Activated CD8-positive, alpha-beta T cell treated with anti-CD3 and anti-CD28 coated beads for 36 hours (primary cell): ENCODE measurements at regions not wholly inside any gene's neighbourhood (a gene's known extent, or its start where the extent isn't known, plus 50 kb on each side); places are given as distances from the start of the nearest gene placed in this dataset.

Source experiments
- ATAC-seq: fragments of 200-7000 bp; cut with Tn5 transposase; one replicate; pipeline ENCODE4 v1.10.0; 2021; ENCODE audit warnings: mild to moderate bottlenecking, moderate library complexity
- CTCF ChIA-PET: fragments of 350-600 bp; sonication (Branson Sonifier 250); formaldehyde crosslinking; loops from one replicate; lab custom pipeline; 2021; ENCODE audit warnings: antibody characterized with exemption; lab: Charles Lee
- POLR2A ChIA-PET: fragments of 350-600 bp; sonication (Branson Sonifier 250); formaldehyde crosslinking; loops from one replicate; lab custom pipeline; 2021; ENCODE audit warnings: antibody characterized with exemption; lab: Charles Lee
- DNase-seq: peaks from one replicate; pipeline ENCODE4 v3.0.0-alpha.2; 2020
- H3K27ac Mint-ChIP-seq: one replicate; pipeline ENCODE4 v1.8.0; 2021; ENCODE audit warnings: mild to moderate bottlenecking, mixed read lengths
- H3K27me3 Mint-ChIP-seq: one replicate; pipeline ENCODE4 v1.8.0; 2021; ENCODE audit warnings: mixed read lengths
- H3K36me3 Mint-ChIP-seq: one replicate; pipeline ENCODE4 v1.8.0; 2021; ENCODE audit warnings: low read depth, mixed read lengths
- H3K4me1 Mint-ChIP-seq: one replicate; pipeline ENCODE4 v1.8.0; 2021; ENCODE audit warnings: low read depth, mixed read lengths
- H3K4me3 Mint-ChIP-seq: one replicate; pipeline ENCODE4 v1.8.0; 2021; ENCODE audit warnings: mild to moderate bottlenecking, moderate library complexity, mixed read lengths
- H3K9me3 Mint-ChIP-seq: one replicate; pipeline ENCODE4 v1.8.0; 2021; ENCODE audit warnings: mixed read lengths
- intact Hi-C: fragments of 100-400 bp; cut with micrococcal nuclease; formaldehyde crosslinking; loops from one replicate; pipeline ENCODE4 v1.10.0; 2022
- TF ChIP-seq, protein P1 (sequence below): fragments of 200-600 bp; IDR thresholded peaks from one replicate; pipeline ENCODE4 v1.8.0; 2022; ENCODE audit warnings: antibody characterized with exemption, mild to moderate bottlenecking

DNA sequence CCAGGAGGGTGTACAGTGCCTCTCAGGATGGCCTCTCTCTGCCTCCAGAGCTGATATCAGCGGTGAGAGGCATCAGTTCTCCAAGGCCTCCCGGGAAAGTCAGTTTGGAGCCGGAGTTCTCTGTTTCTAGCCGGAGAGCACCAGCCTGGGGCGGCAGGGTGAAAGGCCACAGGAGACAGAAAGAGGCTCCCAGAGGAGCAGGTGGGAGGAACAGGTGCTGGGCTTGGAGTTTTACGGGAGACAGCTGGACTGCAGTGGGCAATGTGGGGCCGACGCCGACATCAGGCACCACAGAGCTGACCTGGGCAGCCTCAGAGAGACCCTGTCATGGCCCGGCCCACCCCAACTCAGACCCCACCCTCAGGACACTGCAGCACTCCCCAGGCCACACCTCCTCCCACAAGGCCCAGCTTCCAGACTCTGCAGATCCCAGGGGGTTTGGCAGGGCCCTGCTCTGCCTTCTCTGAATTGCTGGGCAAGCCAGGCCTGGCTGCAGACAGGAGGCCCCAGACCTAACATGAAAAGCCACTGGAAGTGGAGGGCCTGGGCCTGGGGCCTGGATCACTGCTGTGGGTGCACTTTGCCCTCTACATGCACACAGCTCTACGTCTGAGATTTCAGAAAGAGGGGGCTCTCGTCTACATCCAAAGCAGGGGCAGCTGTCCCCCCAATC lies 885.6 kb downstream of the BRD1 start:
- ATAC-seq: no peak
- H3K27ac Mint-ChIP-seq: no peak overlapping the region
- DNase-seq: no peak
- no peak overlapping the region for H3K4me3 Mint-ChIP-seq
- H3K27me3 Mint-ChIP-seq: peaks cover 6% of the 10 kb centered on the region
- ChIA-PET POLR2A (no interaction called here), CTCF (no interaction called here)
- intact Hi-C loops: no loop called here
- no peaks in the 10 kb centered on the region for H3K36me3 Mint-ChIP-seq
- H3K9me3 Mint-ChIP-seq: no peaks in the 10 kb centered on the region
- TF ChIP-seq, protein P1, sequence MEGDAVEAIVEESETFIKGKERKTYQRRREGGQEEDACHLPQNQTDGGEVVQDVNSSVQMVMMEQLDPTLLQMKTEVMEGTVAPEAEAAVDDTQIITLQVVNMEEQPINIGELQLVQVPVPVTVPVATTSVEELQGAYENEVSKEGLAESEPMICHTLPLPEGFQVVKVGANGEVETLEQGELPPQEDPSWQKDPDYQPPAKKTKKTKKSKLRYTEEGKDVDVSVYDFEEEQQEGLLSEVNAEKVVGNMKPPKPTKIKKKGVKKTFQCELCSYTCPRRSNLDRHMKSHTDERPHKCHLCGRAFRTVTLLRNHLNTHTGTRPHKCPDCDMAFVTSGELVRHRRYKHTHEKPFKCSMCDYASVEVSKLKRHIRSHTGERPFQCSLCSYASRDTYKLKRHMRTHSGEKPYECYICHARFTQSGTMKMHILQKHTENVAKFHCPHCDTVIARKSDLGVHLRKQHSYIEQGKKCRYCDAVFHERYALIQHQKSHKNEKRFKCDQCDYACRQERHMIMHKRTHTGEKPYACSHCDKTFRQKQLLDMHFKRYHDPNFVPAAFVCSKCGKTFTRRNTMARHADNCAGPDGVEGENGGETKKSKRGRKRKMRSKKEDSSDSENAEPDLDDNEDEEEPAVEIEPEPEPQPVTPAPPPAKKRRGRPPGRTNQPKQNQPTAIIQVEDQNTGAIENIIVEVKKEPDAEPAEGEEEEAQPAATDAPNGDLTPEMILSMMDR: no peak
- no peaks in the 10 kb centered on the region for H3K4me1 Mint-ChIP-seq

DNA sequence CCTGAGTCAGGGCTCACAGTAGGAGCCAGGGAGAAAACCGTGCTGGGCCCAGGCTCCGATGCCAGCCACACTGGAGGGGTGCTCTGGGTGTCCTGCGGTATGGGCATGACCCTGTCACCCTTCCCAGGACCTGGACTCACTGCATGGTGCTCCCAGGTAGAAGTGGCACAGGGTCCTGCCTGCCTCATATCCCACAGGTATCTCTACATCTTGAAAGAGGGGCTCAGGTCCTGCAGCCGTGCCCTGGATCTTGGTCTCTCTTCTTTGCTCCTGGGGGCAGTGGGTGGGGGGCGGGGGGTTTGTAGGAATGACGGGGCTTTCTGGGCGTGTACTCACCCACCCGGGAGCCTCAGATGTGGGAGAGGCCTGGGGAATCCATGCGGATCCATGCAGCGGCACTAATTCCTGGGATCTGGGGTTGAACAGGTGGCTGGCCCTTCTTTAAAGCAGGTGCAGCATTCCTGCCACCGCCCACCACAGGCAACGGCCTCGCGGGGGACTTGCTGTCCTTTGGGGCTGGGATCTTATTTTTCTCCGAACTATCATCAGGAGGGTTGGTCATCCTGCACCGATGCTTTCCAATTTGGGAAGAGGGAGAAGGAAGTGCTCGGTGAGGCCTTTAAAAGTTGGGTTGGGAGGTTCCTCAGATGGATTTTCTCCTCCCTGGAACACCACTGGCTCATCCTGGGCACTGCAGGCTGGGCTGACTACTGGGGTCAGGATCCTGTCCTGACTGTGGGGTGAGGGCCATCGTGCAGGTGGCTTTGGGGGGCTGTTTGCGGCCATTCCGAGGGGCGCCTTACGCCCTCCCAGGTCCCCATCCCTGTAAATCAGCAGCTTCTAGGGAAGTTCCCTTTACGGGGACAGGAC lies 886.4 kb downstream of the BRD1 start:
- TF ChIP-seq, protein P1: no peak
- ChIA-PET CTCF (no interaction called here), POLR2A (no interaction called here)
- no peak overlapping the region for H3K4me3 Mint-ChIP-seq
- no peak overlapping the region for H3K27ac Mint-ChIP-seq
- peaks cover 9% of the 10 kb centered on the region for H3K27me3 Mint-ChIP-seq
- no peaks in the 10 kb centered on the region for H3K36me3 Mint-ChIP-seq
- no peaks in the 10 kb centered on the region for H3K4me1 Mint-ChIP-seq
- no peak for DNase-seq
- intact Hi-C loops: no loop called here
- H3K9me3 Mint-ChIP-seq: no peaks in the 10 kb centered on the region
- ATAC-seq: no peak

DNA sequence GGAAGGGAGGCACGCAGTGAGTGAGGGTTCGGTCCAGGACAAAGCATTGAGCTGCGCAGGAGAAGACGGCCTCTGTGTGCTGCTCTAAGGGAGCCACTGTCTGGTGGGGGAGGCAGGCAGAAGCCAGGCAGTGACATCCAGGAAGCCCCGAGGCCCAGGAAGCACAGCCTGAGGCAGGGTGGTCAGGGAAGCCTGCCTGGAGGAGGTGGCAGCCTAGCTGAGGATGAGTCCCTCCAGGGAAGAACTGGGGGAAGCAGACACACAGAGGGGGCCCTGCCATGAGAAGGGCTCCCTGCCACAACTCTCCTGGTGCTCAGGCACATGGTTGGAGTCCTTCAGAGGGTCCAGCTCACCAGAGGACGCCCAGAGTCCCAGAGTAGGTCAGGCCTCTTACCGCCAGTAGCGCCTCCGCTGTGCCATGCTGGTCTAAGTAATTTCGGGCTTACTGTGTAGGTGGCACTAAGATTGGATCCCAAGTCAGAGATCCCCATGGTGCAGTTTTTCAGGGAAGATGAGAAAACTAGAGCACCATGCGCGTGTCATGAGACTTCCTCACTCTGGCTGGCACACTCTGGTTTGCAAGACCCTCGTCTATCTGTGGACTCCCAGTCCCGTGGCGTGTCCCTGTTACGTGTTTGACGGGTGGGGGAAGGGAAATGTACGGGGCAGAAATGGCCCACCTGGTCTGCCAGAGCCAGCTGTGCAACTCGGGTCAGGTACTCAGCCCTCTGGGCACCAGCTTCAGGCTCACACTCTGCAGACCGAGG lies 887.2 kb downstream of the BRD1 start:
- ChIA-PET POLR2A (no interaction called here), CTCF (no interaction called here)
- Mint-ChIP-seq H3K36me3 (no peaks in the 10 kb centered on the region), H3K27ac (no peak overlapping the region), H3K4me1 (no peaks in the 10 kb centered on the region), H3K9me3 (no peaks in the 10 kb centered on the region), H3K27me3 (peaks cover 12% of the 10 kb centered on the region), H3K4me3 (no peak overlapping the region)
- ATAC-seq: no peak
- DNase-seq: no peak
- intact Hi-C loops: no loop called here
- TF ChIP-seq, protein P1: no peak

DNA sequence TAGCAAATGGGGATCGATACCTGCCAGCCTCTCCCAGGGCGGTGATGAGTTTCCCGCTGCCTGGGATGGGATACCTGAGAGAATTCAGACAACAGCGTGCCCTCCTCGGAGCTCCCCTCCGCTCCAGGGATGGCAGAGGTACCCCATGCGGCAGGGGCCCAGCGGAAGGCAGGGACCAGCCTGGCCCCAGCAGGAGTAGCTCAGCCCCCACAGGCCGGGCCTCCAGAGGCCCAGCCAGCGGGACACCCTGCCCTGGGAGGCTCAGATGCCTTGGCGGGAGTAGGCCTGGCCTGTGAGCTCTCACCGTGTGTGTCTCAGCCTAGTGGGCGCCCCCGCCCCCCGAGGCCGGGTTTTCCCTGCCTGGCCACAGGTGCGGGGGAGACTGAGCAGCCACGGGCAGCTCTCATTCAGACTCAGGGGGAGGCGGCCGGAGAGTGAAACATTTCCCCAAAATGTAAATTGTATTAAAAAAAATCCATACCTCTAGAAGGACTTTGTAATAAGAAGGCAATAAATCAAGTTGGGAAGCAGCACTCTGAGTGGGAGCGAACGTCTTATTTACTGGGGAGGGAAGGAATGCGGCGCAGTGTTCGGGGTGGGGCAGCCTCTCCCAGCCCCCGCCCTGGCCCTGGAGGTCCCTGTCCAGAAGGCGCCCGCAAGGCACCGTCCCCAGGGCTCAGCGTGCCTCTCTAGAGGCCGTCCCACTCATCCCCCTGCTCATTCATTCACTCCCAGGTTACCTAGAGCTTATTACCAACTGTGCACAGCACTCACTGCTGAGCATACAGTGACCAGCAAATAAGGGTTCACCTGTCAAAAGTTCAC lies 888.0 kb downstream of the BRD1 start:
- H3K4me1 Mint-ChIP-seq: no peaks in the 10 kb centered on the region
- H3K27me3 Mint-ChIP-seq: peaks cover 18% of the 10 kb centered on the region
- H3K9me3 Mint-ChIP-seq: peaks cover 2% of the 10 kb centered on the region
- no peak overlapping the region for H3K4me3 Mint-ChIP-seq
- H3K27ac Mint-ChIP-seq: no peak overlapping the region
- DNase-seq: no peak
- intact Hi-C loops: no loop called here
- ATAC-seq: no peak
- ChIA-PET POLR2A (no interaction called here), CTCF (no interaction called here)
- TF ChIP-seq, protein P1: no peak
- no peaks in the 10 kb centered on the region for H3K36me3 Mint-ChIP-seq
